Activated T-helper 17 cell treated with anti-CD3 and anti-CD28 coated beads, Interleukin-2, amount 50 U/mL, for 72 hours (primary cell): ENCODE measurements at regions not wholly inside any gene's neighbourhood (a gene's known extent, or its start where the extent isn't known, plus 50 kb on each side); places are given as distances from the start of the nearest gene placed in this dataset.
"Not testable (repeated sequence)": the region's sequence is repeated elsewhere in the genome, so short reads cannot be mapped to it uniquely, and the experiment has no call there.

ENCODE experiments used
- ATAC-seq: fragments of 150-1000 bp; cut with Tn5 transposase; replicated peaks from 2 replicates; pipeline ENCODE4 v1.10.0; 2021; ENCODE audit warnings: mild to moderate bottlenecking, moderate library complexity
- H3K27ac Mint-ChIP-seq: one replicate; pipeline ENCODE4 v1.8.0; 2022; ENCODE audit warnings: mixed read lengths
- H3K27me3 Mint-ChIP-seq: one replicate; pipeline ENCODE4 v1.8.0; 2022; ENCODE audit warnings: mixed read lengths
- H3K36me3 Mint-ChIP-seq: one replicate; pipeline ENCODE4 v1.8.0; 2022; ENCODE audit warnings: low read depth, mild to moderate bottlenecking, mixed read lengths
- H3K4me1 Mint-ChIP-seq: one replicate; pipeline ENCODE4 v1.8.0; 2022; ENCODE audit warnings: mixed read lengths
- H3K4me3 Mint-ChIP-seq: one replicate; pipeline ENCODE4 v1.8.0; 2022; ENCODE audit warnings: mild to moderate bottlenecking, mixed read lengths
- H3K9me3 Mint-ChIP-seq: one replicate; pipeline ENCODE4 v1.8.0; 2022; ENCODE audit warnings: mixed read lengths

DNA sequence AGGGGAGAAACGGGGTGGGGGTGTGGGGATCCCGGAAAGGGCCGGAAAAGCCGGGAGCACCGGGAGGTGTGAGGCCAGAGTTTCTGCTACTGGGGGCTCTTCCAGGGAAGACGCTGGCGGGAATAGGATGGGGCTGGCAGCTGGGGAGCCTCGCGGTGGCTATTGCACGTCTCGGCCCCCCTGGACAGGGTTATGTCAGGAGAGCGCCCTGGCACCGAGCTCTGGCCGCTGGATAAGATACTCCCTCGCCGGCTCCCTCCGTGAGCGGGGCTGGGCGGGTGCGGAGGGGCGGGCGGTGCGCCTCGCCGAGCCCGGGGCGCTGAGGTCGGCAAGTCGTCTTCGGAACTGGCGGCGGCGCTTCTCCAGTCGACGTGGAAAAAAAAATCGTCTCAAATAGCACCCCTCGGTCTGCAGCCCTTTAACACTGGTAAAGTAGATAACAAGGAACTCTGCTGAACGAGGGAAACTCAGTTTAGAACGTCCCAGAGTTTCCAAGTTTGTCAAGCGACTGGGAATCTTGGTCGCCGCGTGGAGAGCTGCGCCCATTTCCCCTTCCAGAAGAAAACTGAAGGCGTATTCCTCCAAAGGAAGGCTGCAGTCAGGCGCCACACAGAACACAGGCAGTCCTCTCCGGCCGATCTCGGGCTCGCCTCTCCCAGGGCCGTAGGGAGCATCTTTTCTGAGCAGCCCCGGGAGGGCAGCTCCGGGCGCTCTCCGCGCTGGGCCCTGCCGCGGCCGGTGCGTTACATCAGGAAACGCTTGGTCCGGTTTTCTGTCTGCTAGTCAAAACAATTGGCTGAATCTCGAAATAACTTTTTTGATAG is 115.1 kb downstream of the KCNRG start:
- Mint-ChIP-seq H3K36me3 (peaks cover 15% of the 10 kb centered on the region), H3K4me1 (peaks cover 30% of the 10 kb centered on the region), H3K27me3 (peaks cover 17% of the 10 kb centered on the region), H3K27ac (peak overlapping the region; percentile 86), H3K4me3 (peak overlapping the region; percentile 92), H3K9me3 (no peaks in the 10 kb centered on the region)
- peak; percentile 22 for ATAC-seq

DNA sequence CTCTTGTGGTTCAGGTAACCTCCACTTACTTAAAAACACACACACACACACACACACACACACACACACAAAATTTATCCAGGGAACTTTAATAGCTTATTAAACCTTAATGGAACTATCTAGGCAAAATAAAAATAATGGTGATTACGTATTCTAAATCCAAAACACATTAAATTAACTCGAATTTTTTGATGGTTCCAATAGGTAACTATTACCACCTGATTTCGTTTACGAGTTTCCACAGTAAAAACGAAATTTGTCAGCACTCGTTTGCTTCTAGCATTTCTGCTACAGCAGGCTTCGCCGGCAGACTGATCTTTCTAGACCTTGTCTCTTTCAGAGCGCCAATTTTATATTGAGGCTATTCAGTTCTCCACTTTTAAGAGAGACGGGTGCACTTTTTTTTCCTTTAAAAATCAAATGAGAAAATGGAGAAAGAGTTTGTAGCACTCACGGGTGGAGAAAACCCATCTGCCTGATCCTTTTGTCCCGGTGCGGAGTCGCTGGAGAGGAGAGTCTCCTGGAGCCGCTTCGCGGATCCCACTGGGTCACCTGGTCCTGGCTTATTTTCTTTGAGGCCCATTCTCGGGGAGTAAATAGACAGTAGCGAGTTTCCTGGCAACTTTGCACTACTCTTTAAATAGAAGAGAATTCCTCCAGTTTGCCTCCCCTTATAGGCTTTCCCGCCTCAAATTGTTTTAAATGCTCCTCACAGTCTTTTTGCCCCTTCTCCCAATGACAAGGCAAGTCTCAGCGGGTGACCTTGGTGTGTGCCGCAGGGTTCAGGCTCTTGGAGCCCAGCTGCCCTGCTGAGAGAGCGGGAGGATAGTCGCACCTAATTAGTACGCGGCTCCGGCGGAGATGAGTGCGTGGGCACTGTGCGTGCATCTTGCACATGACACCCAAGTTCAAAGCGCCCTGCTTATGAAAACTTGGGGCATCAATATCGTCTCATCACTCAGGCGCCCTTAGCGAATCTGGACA is 117.0 kb downstream of the KCNRG start:
- H3K4me3 Mint-ChIP-seq, result peak overlapping the region; percentile 92
- no peak for ATAC-seq
- H3K36me3 Mint-ChIP-seq, result peaks cover 7% of the 10 kb centered on the region
- H3K4me1 Mint-ChIP-seq, result peaks cover 23% of the 10 kb centered on the region
- peak overlapping the region; percentile 58 for H3K27ac Mint-ChIP-seq
- H3K9me3 Mint-ChIP-seq, result no peaks in the 10 kb centered on the region
- peaks cover 17% of the 10 kb centered on the region for H3K27me3 Mint-ChIP-seq

DNA sequence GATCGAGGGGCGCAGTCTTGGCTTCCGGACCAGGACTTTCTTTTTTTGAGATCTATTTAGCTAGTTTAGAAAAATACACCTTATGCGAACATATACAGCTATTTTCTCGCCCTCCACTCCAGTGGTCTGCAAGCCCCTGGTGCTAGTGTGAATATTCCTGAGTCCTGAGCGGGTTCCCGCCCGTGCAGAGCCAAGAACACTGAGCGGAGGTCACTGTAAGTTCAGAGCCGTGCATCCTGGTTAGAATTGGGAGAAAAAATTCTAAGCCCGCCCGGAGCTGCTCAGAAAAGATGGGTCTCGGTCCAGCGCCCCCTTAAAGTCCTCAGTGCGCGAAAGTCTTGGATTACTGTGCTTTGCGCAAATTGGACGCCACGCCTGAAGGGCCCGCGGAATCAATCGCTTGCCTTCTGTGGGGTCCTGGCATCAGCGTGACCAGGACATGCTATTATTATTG is 117.7 kb downstream of the KCNRG start:
- Mint-ChIP-seq H3K9me3 (no peaks in the 10 kb centered on the region), H3K4me3 (peak overlapping the region; percentile 92), H3K36me3 (peaks cover 7% of the 10 kb centered on the region), H3K27me3 (peaks cover 17% of the 10 kb centered on the region), H3K4me1 (peaks cover 21% of the 10 kb centered on the region), H3K27ac (no peak overlapping the region)
- no peak for ATAC-seq

DNA sequence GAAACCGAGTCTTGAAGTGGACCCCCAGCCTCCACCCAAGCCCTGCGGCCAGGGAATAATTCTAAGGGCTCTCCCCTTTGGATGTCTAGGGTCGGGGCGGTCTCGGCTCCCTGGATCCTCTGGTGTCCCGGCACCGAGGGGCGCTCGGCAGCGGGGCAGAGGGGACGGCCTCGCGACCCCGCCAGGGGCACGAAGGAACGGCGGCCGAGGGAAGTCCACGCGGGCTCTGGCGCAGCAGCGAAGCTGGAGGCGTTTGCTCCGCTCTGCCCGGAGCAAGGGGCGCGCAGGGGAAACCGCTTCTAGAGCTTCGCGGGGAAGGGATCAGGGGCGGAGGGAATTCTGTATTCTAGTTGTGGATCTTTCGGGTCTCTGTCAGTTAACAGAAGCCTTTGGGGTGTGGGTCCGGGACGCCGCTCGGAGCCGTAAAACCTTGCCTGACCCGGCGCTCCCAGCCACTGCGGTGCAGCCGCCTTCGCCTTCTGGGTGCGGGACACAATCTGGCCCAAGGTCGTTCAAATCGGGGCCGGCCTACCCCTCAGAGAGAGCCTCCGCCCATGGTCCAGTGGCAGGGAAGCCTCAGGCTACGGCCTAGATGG is 118.2 kb downstream of the KCNRG start:
- Mint-ChIP-seq H3K4me1 (peaks cover 16% of the 10 kb centered on the region), H3K27ac (no peak overlapping the region), H3K36me3 (peaks cover 7% of the 10 kb centered on the region), H3K27me3 (peaks cover 17% of the 10 kb centered on the region), H3K4me3 (no peak overlapping the region), H3K9me3 (no peaks in the 10 kb centered on the region)
- ATAC-seq, result no peak

DNA sequence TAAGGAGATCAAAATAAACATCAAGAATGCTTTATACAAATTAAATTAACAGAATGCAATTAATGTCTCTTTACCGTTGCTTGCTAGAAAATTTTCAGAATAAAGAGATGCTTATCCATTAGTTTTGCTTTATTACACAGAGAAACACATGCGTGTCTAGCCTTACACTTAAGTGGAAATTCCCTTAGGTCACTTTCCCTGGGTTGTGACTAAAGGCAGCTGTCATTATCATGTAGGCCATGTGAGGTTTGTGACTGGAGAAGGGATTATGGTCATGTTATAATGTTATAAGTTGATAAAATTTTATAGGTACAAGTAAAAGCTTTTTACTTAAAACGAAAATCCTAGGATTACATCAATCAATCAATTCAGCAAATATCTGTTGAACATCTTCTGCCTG is 121.0 kb downstream of the KCNRG start:
- Mint-ChIP-seq H3K9me3 (no peaks in the 10 kb centered on the region), H3K27ac (no peak overlapping the region), H3K36me3 (no peaks in the 10 kb centered on the region), H3K4me3 (no peak overlapping the region), H3K4me1 (peaks cover 12% of the 10 kb centered on the region), H3K27me3 (peaks cover 16% of the 10 kb centered on the region)
- ATAC-seq, result no peak

DNA sequence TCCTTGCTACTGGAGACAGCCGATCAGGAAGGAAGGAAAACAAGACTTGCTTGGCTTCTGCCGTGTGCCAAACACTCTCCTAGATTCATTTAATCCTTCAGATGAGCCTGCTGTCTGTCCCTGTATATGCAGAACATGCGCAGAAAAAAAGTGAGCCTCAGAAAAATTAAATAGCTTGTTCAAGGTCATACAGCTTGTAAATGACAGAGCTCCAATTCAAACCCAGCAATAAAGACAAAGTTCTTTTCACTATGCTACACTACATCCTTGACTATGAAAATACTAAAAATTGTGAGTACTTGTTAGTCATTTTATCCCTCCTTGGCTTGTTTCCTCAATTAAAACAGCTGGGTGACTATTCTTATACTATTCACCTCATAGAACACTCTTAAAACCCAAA is 121.4 kb downstream of the KCNRG start:
- peaks cover 12% of the 10 kb centered on the region for H3K4me1 Mint-ChIP-seq
- H3K27me3 Mint-ChIP-seq, result peaks cover 15% of the 10 kb centered on the region
- H3K9me3 Mint-ChIP-seq, result no peaks in the 10 kb centered on the region
- ATAC-seq, result no peak
- H3K36me3 Mint-ChIP-seq, result no peaks in the 10 kb centered on the region
- H3K4me3 Mint-ChIP-seq, result no peak overlapping the region
- no peak overlapping the region for H3K27ac Mint-ChIP-seq

DNA sequence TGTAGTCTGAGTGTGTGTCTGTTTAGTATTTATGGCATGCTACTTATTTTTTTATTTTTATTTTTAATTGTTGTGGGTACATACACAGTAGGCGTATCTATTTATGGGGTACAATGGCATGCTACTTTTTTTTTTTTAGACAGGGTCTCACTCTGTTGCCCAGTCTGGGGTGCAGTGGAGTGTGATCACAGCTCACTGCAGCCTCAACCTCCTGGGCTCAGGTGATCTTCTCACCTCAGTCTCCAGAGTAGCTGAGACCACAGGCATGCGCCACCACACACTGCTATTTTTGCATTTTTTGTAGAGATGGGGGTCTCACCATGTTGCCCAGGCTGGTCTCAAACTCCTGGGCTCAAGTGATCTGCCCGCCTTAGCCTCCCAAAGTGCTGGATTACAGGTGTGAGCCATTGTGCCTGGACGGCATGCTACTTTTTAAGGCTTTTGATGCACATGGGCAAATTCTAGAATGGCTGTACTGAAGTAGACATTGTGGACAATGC is 124.2 kb downstream of the KCNRG start:
- not testable (repeated sequence) for H3K27me3 Mint-ChIP-seq, H3K4me1 Mint-ChIP-seq, ATAC-seq, H3K9me3 Mint-ChIP-seq, H3K36me3 Mint-ChIP-seq, H3K27ac Mint-ChIP-seq
- H3K4me3 Mint-ChIP-seq, result peak overlapping the region; percentile 14

DNA sequence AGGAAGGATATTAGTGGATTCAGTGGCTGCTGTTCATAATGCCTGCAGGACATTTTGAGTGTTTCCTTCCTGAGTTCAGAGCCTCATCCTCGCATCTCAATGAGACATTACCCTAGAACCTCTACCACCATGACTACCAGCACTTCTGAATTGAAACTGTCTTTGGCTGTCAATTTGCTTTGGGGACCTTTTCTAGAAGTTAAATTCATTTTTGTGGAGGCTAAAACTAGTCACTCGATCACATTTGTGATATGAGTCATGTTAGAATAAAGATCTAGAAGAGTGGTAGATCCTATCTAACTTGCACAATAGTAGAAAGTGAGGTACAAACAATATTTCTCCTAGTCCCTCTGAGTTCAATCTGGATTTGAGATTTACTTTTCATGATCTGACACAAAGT is 124.9 kb downstream of the KCNRG start:
- H3K4me1 Mint-ChIP-seq, result peaks cover 7% of the 10 kb centered on the region
- no peak overlapping the region for H3K27ac Mint-ChIP-seq
- ATAC-seq, result peak; percentile 91
- H3K4me3 Mint-ChIP-seq, result peak overlapping the region; percentile 14
- H3K9me3 Mint-ChIP-seq, result no peaks in the 10 kb centered on the region
- H3K27me3 Mint-ChIP-seq, result no peaks in the 10 kb centered on the region
- H3K36me3 Mint-ChIP-seq, result no peaks in the 10 kb centered on the region

DNA sequence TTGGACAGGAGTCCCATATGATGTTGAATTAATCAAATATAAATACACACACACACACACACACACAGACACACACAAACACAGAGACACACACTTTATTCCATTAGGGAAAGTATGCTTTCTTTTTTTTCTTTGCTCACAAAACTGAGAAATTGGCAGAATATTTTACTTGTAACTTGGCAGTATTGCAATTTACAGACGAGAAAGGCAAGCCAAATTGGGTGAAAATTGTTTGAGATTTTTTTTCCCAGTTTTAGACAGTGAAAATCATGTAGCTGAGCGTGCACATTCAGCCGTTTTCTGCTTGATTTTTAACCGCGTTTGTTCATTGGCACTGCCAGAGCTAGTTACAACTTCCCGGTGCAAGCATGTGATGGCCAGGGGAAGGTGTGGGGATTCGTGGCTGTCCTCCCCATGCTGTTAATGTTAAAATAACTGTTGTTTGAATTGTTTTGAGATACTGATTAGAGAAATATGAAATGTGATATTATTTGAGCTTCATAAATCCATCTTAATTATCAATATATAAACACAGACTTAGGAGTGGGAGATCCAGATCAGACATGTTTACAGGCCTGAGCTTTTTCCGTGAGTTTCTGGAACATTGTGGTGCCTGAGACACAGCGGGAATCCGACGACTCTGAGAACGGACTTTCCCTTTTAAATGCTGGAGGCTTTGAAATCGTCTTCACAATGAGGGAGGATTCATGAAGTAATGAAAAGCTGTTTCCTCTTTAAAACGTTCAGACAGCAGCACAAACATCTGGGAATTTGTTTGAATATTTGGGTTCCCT is 125.5 kb downstream of the KCNRG start:
- no peaks in the 10 kb centered on the region for H3K9me3 Mint-ChIP-seq
- peaks cover 7% of the 10 kb centered on the region for H3K4me1 Mint-ChIP-seq
- ATAC-seq, result no peak
- peak overlapping the region; percentile 14 for H3K4me3 Mint-ChIP-seq
- no peak overlapping the region for H3K27ac Mint-ChIP-seq
- no peaks in the 10 kb centered on the region for H3K27me3 Mint-ChIP-seq
- no peaks in the 10 kb centered on the region for H3K36me3 Mint-ChIP-seq

DNA sequence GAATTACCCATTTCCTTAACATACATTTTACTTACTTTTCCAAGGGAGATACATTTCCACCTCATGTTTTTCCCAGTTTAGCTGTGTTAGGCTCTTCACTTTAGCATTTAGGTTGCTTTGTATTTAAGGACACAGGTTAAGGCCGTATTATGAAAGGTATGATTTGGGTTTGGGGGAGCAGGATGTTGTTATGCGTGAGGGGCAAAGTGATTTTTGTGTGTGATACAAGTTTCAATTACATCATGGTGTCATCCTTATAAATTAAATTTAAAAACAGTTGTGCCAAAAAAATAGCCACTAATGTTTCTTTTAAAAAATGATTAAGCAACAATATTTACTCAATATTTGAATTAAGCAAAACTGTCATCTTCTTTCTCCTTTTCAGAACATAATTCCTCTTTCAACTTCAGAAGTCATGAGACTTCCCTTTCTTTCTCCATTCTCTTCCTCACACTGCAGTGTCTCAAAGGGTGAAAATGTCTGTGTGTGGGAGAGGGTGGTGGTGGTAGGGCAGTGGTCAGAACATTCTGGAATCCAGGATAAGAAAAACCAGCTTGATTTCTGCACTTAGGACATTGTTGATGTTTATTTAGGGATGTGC is 126.2 kb downstream of the KCNRG start:
- no peak overlapping the region for H3K4me3 Mint-ChIP-seq
- no peak for ATAC-seq
- H3K9me3 Mint-ChIP-seq, result no peaks in the 10 kb centered on the region
- no peaks in the 10 kb centered on the region for H3K27me3 Mint-ChIP-seq
- H3K27ac Mint-ChIP-seq, result no peak overlapping the region
- peaks cover 7% of the 10 kb centered on the region for H3K4me1 Mint-ChIP-seq
- H3K36me3 Mint-ChIP-seq, result no peaks in the 10 kb centered on the region

DNA sequence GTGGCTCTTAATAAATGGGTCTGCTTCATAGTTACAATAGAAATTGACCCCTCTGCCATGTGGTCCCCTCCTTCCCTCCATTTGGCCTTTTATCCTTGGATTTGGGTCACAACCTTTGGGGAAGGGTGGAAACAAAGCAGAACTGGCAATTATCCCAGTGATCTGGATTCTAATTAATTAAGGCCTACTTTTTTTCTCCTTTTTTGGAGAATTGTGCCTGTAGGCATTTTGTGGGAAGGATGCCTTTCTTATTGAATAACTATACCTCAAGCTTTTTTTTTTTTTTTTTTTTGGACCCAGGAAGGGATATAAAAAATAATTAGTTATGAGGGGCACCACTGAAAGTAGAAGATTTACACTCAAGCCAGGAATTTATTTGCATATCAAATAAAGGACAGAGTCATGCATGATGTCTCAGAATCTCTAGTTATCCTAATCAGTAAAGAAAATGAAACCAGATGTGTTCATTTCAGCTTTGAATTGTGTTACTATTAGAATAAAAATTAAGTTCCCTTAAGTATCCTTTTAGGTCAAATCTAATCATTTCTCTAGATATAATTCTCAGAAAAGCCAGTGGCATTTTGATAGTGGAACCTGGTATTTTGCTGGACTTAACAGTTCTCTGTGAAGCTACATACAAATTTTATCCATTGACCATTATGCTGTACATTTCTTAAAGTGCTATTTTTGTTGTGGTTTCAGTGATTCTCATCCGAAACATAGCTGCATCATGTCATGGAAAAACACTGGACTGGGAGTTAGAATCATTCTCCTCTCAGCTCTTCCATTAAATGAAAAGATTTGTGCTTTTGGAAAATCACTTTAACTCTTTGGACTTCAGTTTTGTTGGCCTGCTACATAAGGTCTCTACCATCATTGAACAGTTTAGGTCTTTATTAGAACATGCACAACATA is 129.3 kb downstream of the KCNRG start:
- no peaks in the 10 kb centered on the region for H3K36me3 Mint-ChIP-seq
- no peaks in the 10 kb centered on the region for H3K27me3 Mint-ChIP-seq
- H3K4me1 Mint-ChIP-seq, result peaks cover 7% of the 10 kb centered on the region

DNA sequence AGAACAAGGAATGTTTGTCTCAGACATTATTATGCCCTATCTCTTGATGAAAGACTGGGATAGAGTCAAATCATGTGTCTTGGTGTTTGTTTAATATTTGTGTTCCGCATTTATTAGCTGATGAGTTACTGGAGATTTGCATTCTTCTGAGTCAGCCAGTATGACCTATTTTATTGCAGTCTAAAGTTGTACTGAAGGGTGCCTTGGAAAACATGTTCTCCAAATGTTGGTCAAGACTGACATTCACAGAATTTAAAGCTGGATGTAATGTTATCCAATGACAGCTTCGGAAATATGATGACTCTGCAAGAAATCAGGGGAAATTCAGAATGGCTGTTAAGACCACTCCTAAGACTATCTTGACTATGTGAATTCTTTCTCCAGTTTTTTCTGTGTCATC is 134.0 kb downstream of the KCNRG start:
- Mint-ChIP-seq H3K4me1 (peaks cover 13% of the 10 kb centered on the region), H3K27me3 (no peaks in the 10 kb centered on the region), H3K36me3 (no peaks in the 10 kb centered on the region), H3K9me3 (no peaks in the 10 kb centered on the region), H3K4me3 (no peak overlapping the region), H3K27ac (no peak overlapping the region)
- ATAC-seq, result no peak

More for the DNA sequence above, 129.3 kb downstream of the KCNRG start:
- Mint-ChIP-seq H3K27ac (no peak overlapping the region), H3K4me3 (no peak overlapping the region), H3K9me3 (no peaks in the 10 kb centered on the region)
- no peak for ATAC-seq

DNA sequence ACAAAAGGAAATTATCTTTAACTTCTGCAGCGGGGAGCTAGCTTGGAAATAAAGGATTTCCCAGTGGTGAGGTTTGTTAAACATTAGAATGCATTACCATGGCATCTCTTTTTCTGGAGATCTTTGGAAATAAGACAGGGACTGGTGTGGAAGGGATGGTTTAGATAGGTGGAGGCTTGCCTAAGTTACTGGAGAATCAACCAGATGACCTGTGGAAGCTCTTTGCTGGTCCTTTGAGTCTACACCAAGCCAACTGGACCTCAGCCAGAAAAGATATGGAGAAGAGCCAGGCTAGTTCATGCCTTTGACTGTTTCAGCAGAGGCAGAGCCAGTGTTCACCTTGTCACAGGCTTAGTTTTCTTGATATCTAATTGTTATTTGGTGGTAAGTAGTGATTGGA is 134.7 kb downstream of the KCNRG start:
- no peak for ATAC-seq
- peaks cover 13% of the 10 kb centered on the region for H3K4me1 Mint-ChIP-seq
- H3K9me3 Mint-ChIP-seq, result no peaks in the 10 kb centered on the region
- H3K36me3 Mint-ChIP-seq, result no peaks in the 10 kb centered on the region
- H3K27me3 Mint-ChIP-seq, result no peaks in the 10 kb centered on the region
- H3K4me3 Mint-ChIP-seq, result no peak overlapping the region
- H3K27ac Mint-ChIP-seq, result no peak overlapping the region
